H1 (cell line): ENCODE measurements at regions not wholly inside any gene's neighbourhood (a gene's known extent, or its start where the extent isn't known, plus 50 kb on each side); places are given as distances from the start of the nearest gene placed in this dataset.

Experiments used
- CHD7 ChIP-seq: fragments of 300-600 bp; sonication (generic); IDR thresholded peaks from 2 replicates; pipeline ENCODE4 v1.7.1; 2012; ENCODE audit warnings: low read length, moderate library complexity, mild to moderate bottlenecking, inconsistent platforms; ENCODE audit not compliant: insufficient replicate concordance
- SIRT6 ChIP-seq: IDR thresholded peaks from one replicate; pipeline ENCODE4 v1.7.1; 2012; ENCODE audit warnings: low read length, inconsistent platforms

GRCh38 chr2:139465789-139466188 lies 685.6 kb upstream of the NXPH2 start (continued):
- TF ChIP-seq CHD7 (no peak), SIRT6 (no peak)
- TF ChIP-seq, all 59 proteins: peak for 0
